ENCODE measurements at regions not wholly inside any gene's neighbourhood (a gene's known extent, or its start where the extent isn't known, plus 50 kb on each side); places are given as distances from the start of the nearest gene placed in this dataset.

DNA sequence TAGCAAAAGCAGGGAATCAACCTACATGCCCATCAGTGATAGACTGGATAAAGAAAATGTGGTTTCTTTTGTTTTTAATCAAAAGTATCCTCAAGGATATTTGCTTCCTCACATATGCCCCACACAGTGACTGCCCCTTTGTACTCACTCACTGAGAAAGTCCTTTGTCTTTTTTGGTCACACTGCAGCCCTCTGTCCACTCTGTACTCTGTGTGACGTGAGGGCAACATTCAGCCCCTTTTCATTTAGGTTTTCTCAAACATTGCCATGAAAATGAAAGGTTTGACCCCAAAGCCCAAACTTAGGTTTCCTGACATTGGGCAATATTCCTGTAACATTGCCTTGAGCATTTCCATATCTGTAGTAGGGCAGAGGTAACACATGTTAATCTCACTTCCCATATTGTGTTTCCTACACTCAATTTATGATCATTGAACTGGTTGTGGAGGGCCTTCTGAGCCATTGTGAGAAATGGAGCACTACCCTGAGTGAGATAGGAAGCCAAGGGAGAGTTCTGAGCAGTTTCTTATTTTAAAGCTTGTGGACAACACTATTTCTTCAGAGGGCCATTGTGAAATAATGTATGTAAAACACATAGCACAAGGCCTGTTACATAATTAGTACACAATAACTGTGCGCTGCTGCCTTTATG, 501.9 kb upstream of the C1orf87 start:
- intact Hi-C loops (cut with micrococcal nuclease), result no loop called here
- H3K9me3 Mint-ChIP-seq, result peaks cover 2 to 4% of the 10 kb centered on the region in 2 donors
- Histone ChIP-seq H3K27me3 (ENCODE audit: control insufficient read depth, insufficient read depth, low read length) (no peaks in the 10 kb centered on the region), H3K4me1 (ENCODE audit: control insufficient read depth, insufficient read depth, low read length) (no peaks in the 10 kb centered on the region), H3K27ac (ENCODE audit: low read length) (no peak overlapping the region), H3K36me3 (ENCODE audit: control insufficient read depth, insufficient read depth, low read length) (no peaks in the 10 kb centered on the region), H3K9me3 (ENCODE audit: control insufficient read depth, insufficient read depth, low read length) (no peaks in the 10 kb centered on the region), H3K4me3 (ENCODE audit: low read length) (no peak overlapping the region)
- H3K27me3 Mint-ChIP-seq (ENCODE audit: low read depth in 2 of 2), result no peaks in the 10 kb centered on the region
- WGBS (ENCODE audit: insufficient coverage), result 82% methylated on average over 1 of the region's 2 CpGs
- no peak for TF ChIP-seq CTCF (IDR thresholded peaks at IDR 0.05)
- H3K4me1 Mint-ChIP-seq, result no peaks in the 10 kb centered on the region
- ATAC-seq (no peak), DNase-seq (no peak)
- no peak overlapping the region for H3K27ac Mint-ChIP-seq
- H3K4me3 Mint-ChIP-seq, result no peak overlapping the region
- no peaks in the 10 kb centered on the region for H3K36me3 Mint-ChIP-seq

GRCh38 chr1:60573726-60574409, 500.3 kb upstream of the C1orf87 start:
- Histone ChIP-seq H3K9me3 (ENCODE audit: control insufficient read depth, insufficient read depth, low read length) (no peaks in the 10 kb centered on the region), H3K27ac (ENCODE audit: low read length) (no peak overlapping the region), H3K4me1 (ENCODE audit: control insufficient read depth, insufficient read depth, low read length) (no peaks in the 10 kb centered on the region), H3K27me3 (ENCODE audit: control insufficient read depth, insufficient read depth, low read length) (no peaks in the 10 kb centered on the region), H3K36me3 (ENCODE audit: control insufficient read depth, insufficient read depth, low read length) (no peaks in the 10 kb centered on the region), H3K4me3 (ENCODE audit: low read length) (no peak overlapping the region)
- Mint-ChIP-seq H3K27me3 (ENCODE audit: low read depth in 2 of 2) (no peaks in the 10 kb centered on the region), H3K4me1 (no peaks in the 10 kb centered on the region), H3K36me3 (no peaks in the 10 kb centered on the region), H3K27ac (no peak overlapping the region), H3K9me3 (peaks cover 2 to 7% of the 10 kb centered on the region in 2 donors), H3K4me3 (no peak overlapping the region)
- intact Hi-C loops (cut with micrococcal nuclease), result no loop called here
- WGBS (ENCODE audit: insufficient coverage), result 42% methylated on average over 3 of the region's 3 CpGs
- ATAC-seq (no peak), DNase-seq (no peak)
- TF ChIP-seq CTCF (IDR thresholded peaks at IDR 0.05), result no peak

- 25% methylated on average over 1 of the region's 1 CpG for WGBS (ENCODE audit: insufficient coverage)
- peaks cover 2 to 7% of the 10 kb centered on the region in 2 donors for H3K9me3 Mint-ChIP-seq
- no peaks in the 10 kb centered on the region for H3K36me3 Mint-ChIP-seq
- H3K27me3 Mint-ChIP-seq (ENCODE audit: low read depth in 2 of 2), result no peaks in the 10 kb centered on the region
- no peak overlapping the region for H3K27ac Mint-ChIP-seq
- H3K4me1 ChIP-seq (ENCODE audit: control insufficient read depth, insufficient read depth, low read length), result no peaks in the 10 kb centered on the region
- no peak overlapping the region for H3K27ac ChIP-seq (ENCODE audit: low read length)
- ATAC-seq, result no peak
- no peaks in the 10 kb centered on the region for H3K36me3 ChIP-seq (ENCODE audit: control insufficient read depth, insufficient read depth, low read length)
- no peak overlapping the region for H3K4me3 Mint-ChIP-seq
- H3K9me3 ChIP-seq (ENCODE audit: control insufficient read depth, insufficient read depth, low read length), result no peaks in the 10 kb centered on the region
- H3K4me1 Mint-ChIP-seq, result no peaks in the 10 kb centered on the region
- no peak for TF ChIP-seq CTCF (IDR thresholded peaks at IDR 0.05)
- intact Hi-C loops (cut with micrococcal nuclease), result no loop called here
- no peak overlapping the region for H3K4me3 ChIP-seq (ENCODE audit: low read length)
- no peaks in the 10 kb centered on the region for H3K27me3 ChIP-seq (ENCODE audit: control insufficient read depth, insufficient read depth, low read length)
- DNase-seq, result no peak
These were observed 499.6 kb upstream of the C1orf87 start for GRCh38 chr1:60573121-60573520.
